ENCODE measurements at regions not wholly inside any gene's neighbourhood (a gene's known extent, or its start where the extent isn't known, plus 50 kb on each side); places are given as distances from the start of the nearest gene placed in this dataset.

DNA sequence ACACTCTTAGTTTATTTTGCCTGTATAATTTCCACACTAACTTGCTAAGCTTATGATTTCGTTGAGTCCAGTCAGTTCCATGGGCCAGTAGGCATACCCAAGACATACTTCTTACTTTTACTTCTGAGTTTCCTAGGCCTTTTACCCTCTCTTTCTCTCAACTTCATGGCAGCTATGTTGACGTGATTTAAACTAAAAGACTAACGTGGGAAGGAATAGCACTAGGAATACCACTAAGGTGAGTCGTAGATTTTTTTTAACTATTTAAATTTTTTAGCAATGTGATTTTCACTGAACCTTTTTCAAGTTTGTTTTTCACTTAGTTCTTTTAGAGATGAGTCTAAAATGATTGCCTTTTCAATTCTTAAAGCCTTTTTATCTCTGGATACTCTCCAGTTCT is 793.5 kb upstream of the NOVA1 start:
- no peak for FAIRE-seq
- TF ChIP-seq EZH2 (IDR thresholded peaks at IDR 0.05; ENCODE audit: low read length): no peak
- Histone ChIP-seq H3K9me3 (ENCODE audit: control insufficient read depth, low read depth, low read length) (no peaks in the 10 kb centered on the region), H3K4me2 (ENCODE audit: control insufficient read depth, extremely low read depth, insufficient read depth, low read depth, low read length) (no peak overlapping the region), H4K20me1 (ENCODE audit: control insufficient read depth, extremely low read depth, insufficient read depth, low read length) (no peaks in the 10 kb centered on the region), H3K4me3 (ENCODE audit: control insufficient read depth in 2 of 3, extremely low read depth in 1 of 3, insufficient read depth in 2 of 3, low read depth in 1 of 3, low read length in 3 of 3) (no peak overlapping the region), H3K9ac (ENCODE audit: control insufficient read depth, extremely low read depth, insufficient read depth, low read length) (no peak overlapping the region), H3K36me3 (ENCODE audit: control insufficient read depth in 2 of 2, extremely low read depth in 1 of 2, insufficient read depth in 2 of 2, low read length in 2 of 2) (no peaks in the 10 kb centered on the region), H3K9me1 (ENCODE audit: control insufficient read depth, extremely low read depth, insufficient read depth, low read length) (no peaks in the 10 kb centered on the region), H3K79me2 (ENCODE audit: control insufficient read depth, insufficient read depth, low read length) (no peaks in the 10 kb centered on the region), H3K27ac (ENCODE audit: control insufficient read depth, insufficient read depth, low read length) (no peak overlapping the region), H3K4me1 (ENCODE audit: control insufficient read depth, extremely low read depth, insufficient read depth, low read length) (no peaks in the 10 kb centered on the region), H3K27me3 (ENCODE audit: control insufficient read depth, extremely low read depth, insufficient read depth, low read length) (no peaks in the 10 kb centered on the region), H2AFZ (ENCODE audit: control insufficient read depth, low read length) (no peak overlapping the region)
- no peak for DNase-seq (ENCODE audit: low read depth, low spot score)
- dilution Hi-C loops (cut with MboI; ENCODE audit: extremely low pct_ligation_motif_present, low sequenced_read_pairs): no loop called here

DNA sequence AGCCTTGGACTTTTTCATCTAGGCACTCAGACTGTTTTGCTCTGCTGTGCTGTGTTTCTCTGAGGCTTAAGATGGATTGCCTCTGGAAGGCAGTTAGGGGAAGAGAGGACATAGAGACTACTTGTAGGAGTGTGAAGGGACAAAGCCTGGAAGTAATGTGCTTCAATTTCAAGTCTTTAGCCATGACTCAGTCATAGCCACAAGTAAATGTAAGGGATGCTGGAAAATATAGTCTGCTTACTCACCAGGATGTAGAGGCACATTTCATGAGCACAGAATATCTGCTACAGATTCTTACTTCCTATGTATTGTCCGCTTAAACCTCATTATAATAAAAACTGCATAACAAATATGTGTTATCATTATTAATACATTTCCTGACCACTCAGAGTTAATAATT is 794.3 kb upstream of the NOVA1 start:
- TF ChIP-seq CTCF (optimal IDR thresholded peaks at IDR 0.05 in 1 of 3, IDR thresholded peaks at IDR 0.05 in 1 of 3, conservative IDR thresholded peaks at IDR 0.05 in 1 of 3; ENCODE audit: extremely low read depth in 1 of 3, insufficient read depth in 2 of 3, low read length in 3 of 3): no peak
- no peak for TF ChIP-seq EZH2 (IDR thresholded peaks at IDR 0.05; ENCODE audit: low read length)
- Histone ChIP-seq H3K79me2 (ENCODE audit: control insufficient read depth, insufficient read depth, low read length) (no peaks in the 10 kb centered on the region), H3K9me3 (ENCODE audit: control insufficient read depth, low read depth, low read length) (no peaks in the 10 kb centered on the region), H3K27ac (ENCODE audit: control insufficient read depth, insufficient read depth, low read length) (no peak overlapping the region), H3K9me1 (ENCODE audit: control insufficient read depth, extremely low read depth, insufficient read depth, low read length) (no peaks in the 10 kb centered on the region), H3K36me3 (ENCODE audit: control insufficient read depth in 2 of 2, extremely low read depth in 1 of 2, insufficient read depth in 2 of 2, low read length in 2 of 2) (no peaks in the 10 kb centered on the region), H3K9ac (ENCODE audit: control insufficient read depth, extremely low read depth, insufficient read depth, low read length) (no peak overlapping the region), H3K27me3 (ENCODE audit: control insufficient read depth, extremely low read depth, insufficient read depth, low read length) (no peaks in the 10 kb centered on the region), H3K4me2 (ENCODE audit: control insufficient read depth, extremely low read depth, insufficient read depth, low read depth, low read length) (no peak overlapping the region), H3K4me3 (ENCODE audit: control insufficient read depth in 2 of 3, extremely low read depth in 1 of 3, insufficient read depth in 2 of 3, low read depth in 1 of 3, low read length in 3 of 3) (no peak overlapping the region), H3K4me1 (ENCODE audit: control insufficient read depth, extremely low read depth, insufficient read depth, low read length) (no peaks in the 10 kb centered on the region), H4K20me1 (ENCODE audit: control insufficient read depth, extremely low read depth, insufficient read depth, low read length) (no peaks in the 10 kb centered on the region), H2AFZ (ENCODE audit: control insufficient read depth, low read length) (no peak overlapping the region)
- FAIRE-seq: no peak
- DNase-seq (ENCODE audit: low read depth, low spot score): no peak
- dilution Hi-C loops (cut with MboI; ENCODE audit: extremely low pct_ligation_motif_present, low sequenced_read_pairs): no loop called here

DNA sequence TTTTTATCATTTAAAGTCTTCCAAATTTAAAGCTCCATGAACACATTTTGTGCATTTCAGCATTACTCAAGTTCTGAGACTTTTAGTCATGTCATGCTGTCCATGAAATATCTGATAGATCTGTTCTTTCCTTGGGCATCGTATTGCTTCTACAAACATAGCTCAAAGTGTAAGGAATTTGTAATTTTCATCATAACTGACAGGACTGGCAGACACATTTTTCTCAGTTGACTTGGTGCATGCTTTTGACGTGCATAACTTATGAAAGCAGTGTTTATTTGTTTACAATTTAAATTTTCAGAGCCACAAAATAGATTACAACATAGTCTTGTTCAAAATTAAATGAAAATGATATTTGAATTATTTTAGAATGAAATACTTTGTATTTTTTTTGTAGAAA is 812.1 kb upstream of the NOVA1 start:
- Histone ChIP-seq H3K79me2 (ENCODE audit: control insufficient read depth, insufficient read depth, low read length) (no peaks in the 10 kb centered on the region), H3K4me2 (ENCODE audit: control insufficient read depth, extremely low read depth, insufficient read depth, low read depth, low read length) (no peak overlapping the region), H3K4me3 (ENCODE audit: control insufficient read depth in 2 of 3, extremely low read depth in 1 of 3, insufficient read depth in 2 of 3, low read depth in 1 of 3, low read length in 3 of 3) (no peak overlapping the region), H3K9ac (ENCODE audit: control insufficient read depth, extremely low read depth, insufficient read depth, low read length) (no peak overlapping the region), H2AFZ (ENCODE audit: control insufficient read depth, low read length) (no peak overlapping the region), H3K9me1 (ENCODE audit: control insufficient read depth, extremely low read depth, insufficient read depth, low read length) (no peaks in the 10 kb centered on the region), H3K9me3 (ENCODE audit: control insufficient read depth, low read depth, low read length) (no peaks in the 10 kb centered on the region), H3K27ac (ENCODE audit: control insufficient read depth, insufficient read depth, low read length) (no peak overlapping the region), H3K4me1 (ENCODE audit: control insufficient read depth, extremely low read depth, insufficient read depth, low read length) (no peaks in the 10 kb centered on the region), H3K27me3 (ENCODE audit: control insufficient read depth, extremely low read depth, insufficient read depth, low read length) (no peaks in the 10 kb centered on the region), H3K36me3 (ENCODE audit: control insufficient read depth in 2 of 2, extremely low read depth in 1 of 2, insufficient read depth in 2 of 2, low read length in 2 of 2) (no peaks in the 10 kb centered on the region), H4K20me1 (ENCODE audit: control insufficient read depth, extremely low read depth, insufficient read depth, low read length) (no peaks in the 10 kb centered on the region)
- no peak for FAIRE-seq
- DNase-seq (ENCODE audit: low read depth, low spot score): no peak
- no peak for TF ChIP-seq EZH2 (IDR thresholded peaks at IDR 0.05; ENCODE audit: low read length)
- TF ChIP-seq CTCF (optimal IDR thresholded peaks at IDR 0.05 in 1 of 3, IDR thresholded peaks at IDR 0.05 in 1 of 3, conservative IDR thresholded peaks at IDR 0.05 in 1 of 3; ENCODE audit: extremely low read depth in 1 of 3, insufficient read depth in 2 of 3, low read length in 3 of 3): no peak
- dilution Hi-C loops (cut with MboI; ENCODE audit: extremely low pct_ligation_motif_present, low sequenced_read_pairs): no loop called here

Data from keratinocyte (primary cell).